ENCODE measurements at regions not wholly inside any gene's neighbourhood (a gene's known extent, or its start where the extent isn't known, plus 50 kb on each side); places are given as distances from the start of the nearest gene placed in this dataset.

DNA sequence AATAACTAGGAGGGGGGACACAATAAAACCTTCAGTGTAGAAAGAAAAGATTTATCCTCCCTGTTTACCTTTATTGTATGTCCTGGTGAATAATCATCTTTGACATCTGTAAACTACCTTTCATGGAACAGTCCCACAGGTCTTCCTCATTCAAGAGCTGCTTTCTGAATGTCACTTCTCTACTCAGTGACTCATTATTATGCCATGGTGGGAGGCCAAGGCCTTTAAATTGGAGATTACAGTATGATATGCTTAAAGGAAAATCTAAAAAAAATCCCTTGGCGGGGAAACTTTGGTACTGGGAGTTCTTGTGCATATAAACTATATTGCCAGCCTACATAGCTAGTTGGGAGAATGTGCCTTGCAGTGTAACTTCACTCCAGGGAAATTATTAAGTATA is 713.0 kb downstream of the TDRD15 start:
- in situ Hi-C loops (cut with MboI; ENCODE audit: low sequenced_read_pairs) (no loop called here), dilution Hi-C loops (cut with HindIII; ENCODE audit: low sequenced_read_pairs, unreplicated experiment) (no loop called here), intact Hi-C loops (cut with micrococcal nuclease) (loop anchor here (1.0 to 10.0 kb wide), 2 partner anchors 64 to 182 kb away; no protein-coding TSS in a partner anchor)
- Histone ChIP-seq H3K79me1 (ENCODE audit: low read depth in 1 of 2, low read length in 2 of 2) (no peaks in the 10 kb centered on the region), H2BK15ac (ENCODE audit: low read depth, low read length) (no peak overlapping the region), H3K4me2 (ENCODE audit: low read depth, low read length) (peak overlapping the region; percentile 13; the same call in 1 of the 2 replicates), H3K36me3 (ENCODE audit: control insufficient read depth, insufficient read depth, low read length) (no peaks in the 10 kb centered on the region), H4K20me1 (ENCODE audit: insufficient read depth, low read length) (no peaks in the 10 kb centered on the region), H3K9me3 (ENCODE audit: control insufficient read depth, insufficient read depth, low read length) (no peaks in the 10 kb centered on the region), H3K4me1 (ENCODE audit: control insufficient read depth, insufficient read depth, low read length) (peaks cover 5% of the 10 kb centered on the region), H2AK9ac (replicated peaks; ENCODE audit: low read depth, low read length, poor library complexity) (no peak overlapping the region), H3K23ac (ENCODE audit: low read depth, low read length) (no peak overlapping the region), H3K9me1 (ENCODE audit: insufficient read depth, low read length) (no peaks in the 10 kb centered on the region), H2AFZ (replicated peaks; ENCODE audit: low read length, poor library complexity) (no peak overlapping the region), H3K18ac (ENCODE audit: low read depth, low read length) (peak overlapping the region; percentile 65), H3K27ac (ENCODE audit: insufficient read depth, low read length) (peak overlapping the region; percentile 39; the same call in 1 of the 2 replicates), H4K91ac (ENCODE audit: insufficient read depth, low read depth, low read length) (no peak overlapping the region), H2AK5ac (ENCODE audit: low read depth, low read length) (no peak overlapping the region; the same call in 1 of the 2 replicates), H2BK5ac (ENCODE audit: low read depth, low read length, poor library complexity, severe bottlenecking) (peak overlapping the region; percentile 75), H3K56ac (ENCODE audit: extremely low read depth, insufficient read depth, low read length) (0 out of 2 replicates have a peak overlapping the region, but pooled peaks have one; percentile 36), H4K8ac (ENCODE audit: low read depth in 2 of 2, low read length in 2 of 2) (peak overlapping the region in 1 of 2 experiments; percentile 39; a peak in 1 of 4 replicates), H2BK20ac (ENCODE audit: low read depth, low read length) (peak overlapping the region; percentile 62; the same call in 1 of the 2 replicates), H2BK120ac (ENCODE audit: low read depth, low read length) (peak overlapping the region; percentile 44; the same call in 1 of the 2 replicates), H3K9ac (ENCODE audit: low read depth, low read length) (no peak overlapping the region), H3K4ac (ENCODE audit: low read depth, low read length) (peak overlapping the region; percentile 14; the same call in 1 of the 2 replicates), H4K5ac (ENCODE audit: low read depth, low read length) (peak overlapping the region; percentile 12; the same call in 1 of the 2 replicates), H3K14ac (replicated peaks; ENCODE audit: low read depth, low read length) (no peak overlapping the region), H3K27me3 (ENCODE audit: control insufficient read depth, insufficient read depth, low read length) (no peaks in the 10 kb centered on the region), H3K4me3 (ENCODE audit: insufficient read depth, low read depth, low read length) (no peak overlapping the region)
- no peak; the same call in 1 of the 2 replicates for ATAC-seq (ENCODE audit: low read depth)
- DNase-seq = no peak
- WGBS, 2 experiments (ENCODE audit: extremely low coverage in 2 of 2, insufficient read length in 1 of 2) = no CpG with 5 or more reads among the region's 1 CpG
- ChIA-PET CTCF (interaction anchor here (1.1 kb wide), 1 partner anchor 16 kb away, joined by 3 read pairs; no protein-coding TSS in a partner anchor), POLR2A (ENCODE audit: unreplicated experiment) (no interaction called here)
- TF ChIP-seq RCOR1 (IDR thresholded peaks at IDR 0.05; ENCODE audit: insufficient replicate concordance, low read length) (no peak), FOS (IDR thresholded peaks at IDR 0.05; ENCODE audit: low read depth, low read length) (no peak), MAFK (IDR thresholded peaks at IDR 0.05; ENCODE audit: low read depth, low read length) (no peak), NFE2L2 (IDR thresholded peaks at IDR 0.05; ENCODE audit: low read depth, low read length) (no peak)
- TF ChIP-seq, protein P1, sequence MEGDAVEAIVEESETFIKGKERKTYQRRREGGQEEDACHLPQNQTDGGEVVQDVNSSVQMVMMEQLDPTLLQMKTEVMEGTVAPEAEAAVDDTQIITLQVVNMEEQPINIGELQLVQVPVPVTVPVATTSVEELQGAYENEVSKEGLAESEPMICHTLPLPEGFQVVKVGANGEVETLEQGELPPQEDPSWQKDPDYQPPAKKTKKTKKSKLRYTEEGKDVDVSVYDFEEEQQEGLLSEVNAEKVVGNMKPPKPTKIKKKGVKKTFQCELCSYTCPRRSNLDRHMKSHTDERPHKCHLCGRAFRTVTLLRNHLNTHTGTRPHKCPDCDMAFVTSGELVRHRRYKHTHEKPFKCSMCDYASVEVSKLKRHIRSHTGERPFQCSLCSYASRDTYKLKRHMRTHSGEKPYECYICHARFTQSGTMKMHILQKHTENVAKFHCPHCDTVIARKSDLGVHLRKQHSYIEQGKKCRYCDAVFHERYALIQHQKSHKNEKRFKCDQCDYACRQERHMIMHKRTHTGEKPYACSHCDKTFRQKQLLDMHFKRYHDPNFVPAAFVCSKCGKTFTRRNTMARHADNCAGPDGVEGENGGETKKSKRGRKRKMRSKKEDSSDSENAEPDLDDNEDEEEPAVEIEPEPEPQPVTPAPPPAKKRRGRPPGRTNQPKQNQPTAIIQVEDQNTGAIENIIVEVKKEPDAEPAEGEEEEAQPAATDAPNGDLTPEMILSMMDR (conservative IDR thresholded peaks at IDR 0.05; ENCODE audit: low read depth, low read length) = no peak
- BruUV-seq (replicated peaks) = no TSS peak

Measured in IMR-90 (cell line).